Stimulated activated CD4-positive, alpha-beta T cell treated with anti-CD3 and anti-CD28 coated beads, TNF-alpha, amount 100 ng/mL, for 48 hours (primary cell): ENCODE measurements at regions not wholly inside any gene's neighbourhood (a gene's known extent, or its start where the extent isn't known, plus 50 kb on each side); places are given as distances from the start of the nearest gene placed in this dataset.
"Not testable (repeated sequence)": the region's sequence is repeated elsewhere in the genome, so short reads cannot be mapped to it uniquely, and the experiment has no call there.

ENCODE experiments used
- DNase-seq, 3 donors: peaks; one replicate each; pipeline ENCODE4 v3.0.0-alpha.2; 2020; ENCODE audit warnings: low read depth in 3 of 3

GRCh38 chr5:28344836-28345433 lies 1306.5 kb upstream of the CDH9 start:
- no peak for DNase-seq

DNA sequence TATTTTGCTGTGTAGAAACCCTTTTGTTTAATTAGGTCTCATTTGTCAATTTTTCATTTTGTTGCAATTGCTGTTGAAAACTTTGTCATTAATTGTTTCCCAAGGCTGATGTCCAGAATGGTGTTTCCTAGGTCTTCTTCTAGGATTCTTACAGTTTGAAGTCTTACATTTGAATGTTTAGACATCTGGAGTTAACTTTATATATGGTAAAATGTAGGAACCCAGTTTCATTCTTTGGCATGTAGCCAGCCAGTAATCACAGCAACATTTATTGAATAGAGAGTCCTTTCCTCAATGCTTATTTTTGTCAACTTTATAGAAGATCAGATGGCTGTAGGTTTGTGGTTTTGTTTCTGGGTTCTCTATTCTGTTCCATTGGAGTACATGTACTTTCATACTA lies 1290.8 kb upstream of the CDH9 start:
- no peak for DNase-seq

DNA sequence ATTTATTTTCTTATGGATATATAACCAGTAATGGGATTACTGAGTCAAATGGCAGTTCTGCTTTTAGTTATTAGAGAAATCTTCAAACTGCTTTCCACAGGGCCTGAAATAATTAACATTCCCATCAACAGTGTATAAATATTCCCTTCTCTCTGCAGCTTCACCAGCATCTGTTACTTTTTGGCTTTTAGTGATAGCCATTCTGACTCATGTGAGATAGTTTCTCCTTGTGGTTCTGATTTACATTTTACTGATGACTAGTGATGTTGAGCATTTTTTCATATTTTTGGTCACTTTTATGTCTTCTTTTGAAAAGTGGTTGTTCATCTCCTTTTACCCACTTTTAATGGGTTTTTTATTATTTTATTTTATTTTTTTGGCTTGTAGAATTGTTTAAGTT lies 1290.3 kb upstream of the CDH9 start:
- DNase-seq = no peak

- no peak for DNase-seq
These were observed 1285.8 kb upstream of the CDH9 start for GRCh38 chr5:28324174-28324573.

- no peak for DNase-seq
These were observed 1275.6 kb upstream of the CDH9 start for GRCh38 chr5:28313953-28314352.

DNA sequence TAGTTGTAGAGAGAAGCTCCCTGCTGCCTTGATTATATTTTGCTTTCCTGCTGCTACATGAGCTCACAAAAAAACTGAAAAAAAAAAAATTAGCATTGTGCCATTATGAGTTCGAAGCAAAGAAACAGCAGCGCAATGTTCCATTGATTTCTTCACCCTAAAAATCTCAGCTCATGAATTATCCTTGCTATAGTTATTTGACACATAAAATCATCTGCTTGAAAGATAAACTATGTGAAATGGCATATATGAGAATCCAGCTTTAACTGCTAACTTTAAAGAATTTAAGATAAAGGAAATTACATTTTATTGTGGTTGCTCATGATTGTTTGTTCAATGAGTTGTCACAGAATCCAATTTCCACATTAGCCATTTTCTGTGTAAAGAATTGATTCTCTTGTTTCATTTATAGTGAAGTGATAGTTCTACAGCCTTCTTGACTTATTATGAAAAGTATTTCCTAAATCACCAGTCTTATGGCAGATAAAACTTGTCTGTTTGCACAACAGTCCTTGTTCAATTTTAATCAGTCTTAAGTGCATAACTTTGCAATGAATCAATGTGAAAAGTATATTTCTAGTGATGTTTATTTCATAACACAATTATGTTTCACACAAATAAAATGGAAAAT lies 1275.0 kb upstream of the CDH9 start:
- no peak for DNase-seq

- DNase-seq = no peak
These were observed 1272.3 kb upstream of the CDH9 start for GRCh38 chr5:28310696-28311095.

- no peak for DNase-seq
These were observed 1267.5 kb upstream of the CDH9 start for GRCh38 chr5:28305891-28306290.

- no peak for DNase-seq
These were observed 1263.3 kb upstream of the CDH9 start for GRCh38 chr5:28301712-28302111.

DNA sequence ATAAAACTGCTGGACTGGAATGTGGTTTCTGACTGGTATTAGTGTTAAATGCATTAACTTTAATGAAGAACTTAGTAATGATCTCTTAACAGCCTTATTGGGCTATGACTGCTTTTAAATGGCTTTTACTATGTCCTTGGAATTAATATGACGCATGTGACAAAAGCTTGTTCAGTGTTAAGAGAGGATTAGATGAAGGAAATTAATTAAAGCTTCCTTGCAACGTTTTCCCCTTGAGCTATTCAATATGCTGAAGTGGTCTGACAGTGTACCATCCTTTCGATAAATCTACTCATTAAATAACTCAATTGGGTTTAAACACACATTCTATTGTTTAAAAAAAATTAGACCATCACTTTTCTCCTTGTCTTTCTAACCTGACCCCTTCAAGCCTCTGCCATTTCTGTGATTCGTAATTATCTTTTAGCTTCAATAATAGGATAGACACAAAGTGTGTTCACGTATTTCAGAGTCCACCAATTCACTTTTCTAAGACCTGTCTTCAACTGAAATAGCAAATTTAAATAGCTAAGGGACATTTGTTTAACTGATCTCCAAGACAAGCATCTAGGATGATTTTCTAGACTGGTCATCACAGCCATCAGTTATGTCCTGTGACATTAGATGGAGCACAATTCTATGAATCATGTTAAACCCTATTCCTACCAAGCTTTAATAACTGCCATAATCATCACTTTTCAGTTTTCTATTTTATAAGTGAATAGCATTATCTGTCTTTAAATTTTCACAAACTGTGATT lies 1258.0 kb upstream of the CDH9 start:
- no peak for DNase-seq

GRCh38 chr5:28287021-28287420 lies 1248.6 kb upstream of the CDH9 start:
- not testable (repeated sequence) for DNase-seq

DNA sequence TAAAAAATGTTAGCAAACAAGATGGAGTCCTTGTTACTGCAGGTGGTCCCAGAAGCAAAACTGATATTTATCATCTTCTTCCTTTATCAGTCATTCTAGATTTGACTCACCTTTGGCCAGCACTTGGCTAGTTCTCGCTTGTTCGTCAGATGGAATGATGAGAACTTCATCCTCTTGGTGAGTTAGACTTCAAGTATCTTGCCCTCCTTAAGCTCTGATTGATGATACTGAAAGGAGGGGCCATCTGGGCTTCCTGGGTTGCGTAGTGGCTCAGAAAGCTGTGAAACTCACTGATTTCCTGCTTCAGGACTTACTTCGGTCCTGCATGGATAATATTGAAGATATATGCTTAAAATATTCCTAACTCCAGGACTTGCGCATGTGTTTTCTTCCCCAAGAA lies 1248.2 kb upstream of the CDH9 start:
- no peak for DNase-seq

DNA sequence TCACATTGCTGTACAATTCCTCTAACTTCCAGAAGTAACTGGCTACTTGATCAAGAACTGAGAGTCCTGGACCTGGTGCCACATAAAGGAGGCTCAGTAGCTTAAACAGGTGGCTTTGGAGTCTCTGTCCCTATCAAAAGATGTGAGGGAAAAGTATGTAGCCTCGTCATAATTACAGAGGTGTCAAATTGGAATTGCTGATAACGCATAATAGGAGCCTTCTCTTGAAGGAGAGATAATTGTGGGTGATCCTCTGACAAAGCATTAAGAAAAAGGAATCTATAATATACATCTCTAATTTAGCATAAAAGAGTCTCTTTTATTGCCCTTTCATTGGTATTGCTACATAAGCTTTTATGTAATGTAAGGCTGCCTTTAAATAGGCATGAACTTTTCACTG lies 1246.4 kb upstream of the CDH9 start:
- no peak for DNase-seq

- no peak for DNase-seq
These were observed 1243.0 kb upstream of the CDH9 start for GRCh38 chr5:28281351-28281750.

- no peak for DNase-seq
These were observed 1237.5 kb upstream of the CDH9 start for GRCh38 chr5:28275931-28276330.

DNA sequence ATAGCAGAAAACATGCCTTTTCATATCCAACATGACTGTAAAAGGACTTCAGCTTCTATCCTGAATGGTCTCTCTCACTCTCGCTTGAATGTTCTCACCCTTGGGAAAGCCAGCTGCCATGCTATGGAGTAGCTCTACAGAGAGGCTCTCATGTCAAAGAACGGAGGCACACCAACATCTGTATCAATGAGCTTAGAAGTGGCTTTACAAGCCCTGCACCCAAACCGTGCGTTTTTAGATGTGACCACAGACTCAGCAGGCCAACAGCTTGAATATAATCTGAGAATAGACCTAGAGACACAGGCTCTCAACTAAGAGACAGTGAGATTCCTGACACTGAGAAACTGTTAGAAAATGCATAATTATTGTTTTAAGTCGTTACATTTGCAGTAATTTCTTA lies 1231.6 kb upstream of the CDH9 start:
- no peak for DNase-seq

- DNase-seq = no peak
These were observed 1227.5 kb upstream of the CDH9 start for GRCh38 chr5:28265877-28266276.

GRCh38 chr5:28254846-28255245 lies 1216.5 kb upstream of the CDH9 start:
- no peak for DNase-seq

DNA sequence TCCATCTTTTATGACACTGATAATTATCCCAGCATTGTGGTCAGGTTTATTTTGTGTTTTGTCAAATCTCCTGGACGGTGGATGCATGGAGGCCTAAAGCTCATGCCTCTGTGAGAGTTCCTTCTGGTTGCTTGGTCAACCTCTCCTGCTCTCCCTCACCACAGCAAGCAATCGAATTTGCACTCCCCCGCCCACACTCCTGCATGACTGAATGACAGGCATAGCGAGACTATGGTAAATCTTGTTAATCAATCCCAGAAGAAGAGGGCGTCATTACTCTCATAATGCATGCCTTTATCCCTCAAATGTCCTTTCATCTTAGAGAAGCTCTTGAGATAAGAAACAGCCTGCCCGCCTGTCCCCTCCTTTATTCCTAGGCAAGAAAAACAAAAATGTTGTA lies 1215.0 kb upstream of the CDH9 start:
- no peak for DNase-seq

DNA sequence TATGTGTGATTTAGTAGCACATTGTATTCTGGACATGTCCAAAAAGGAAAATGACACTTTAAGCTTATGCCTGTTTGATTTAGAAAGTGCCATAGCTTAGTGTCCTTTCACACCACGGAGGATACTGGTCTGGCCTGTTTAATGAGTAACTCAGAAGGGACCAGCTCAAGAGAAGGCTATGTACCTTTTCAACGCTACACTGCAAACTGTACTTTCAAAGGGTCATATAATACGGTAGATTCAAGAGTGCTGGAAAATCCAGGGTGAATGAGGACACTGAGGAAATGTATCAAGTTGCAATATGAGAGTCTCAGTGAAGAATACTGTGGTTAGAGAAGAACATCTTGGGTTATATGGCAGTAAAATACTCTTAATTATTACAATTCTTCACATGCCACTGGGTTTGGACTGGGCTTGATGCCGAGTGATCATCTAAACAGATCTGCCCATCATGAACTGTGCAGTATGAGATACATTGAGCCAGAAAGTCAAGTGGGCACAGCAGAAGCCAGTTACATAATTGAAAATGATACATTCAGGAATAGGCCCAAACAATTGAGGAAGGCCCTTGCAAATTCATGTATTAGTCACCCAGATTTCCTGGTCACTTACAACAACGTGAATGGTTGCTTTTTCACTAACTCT lies 1211.5 kb upstream of the CDH9 start:
- no peak for DNase-seq

DNA sequence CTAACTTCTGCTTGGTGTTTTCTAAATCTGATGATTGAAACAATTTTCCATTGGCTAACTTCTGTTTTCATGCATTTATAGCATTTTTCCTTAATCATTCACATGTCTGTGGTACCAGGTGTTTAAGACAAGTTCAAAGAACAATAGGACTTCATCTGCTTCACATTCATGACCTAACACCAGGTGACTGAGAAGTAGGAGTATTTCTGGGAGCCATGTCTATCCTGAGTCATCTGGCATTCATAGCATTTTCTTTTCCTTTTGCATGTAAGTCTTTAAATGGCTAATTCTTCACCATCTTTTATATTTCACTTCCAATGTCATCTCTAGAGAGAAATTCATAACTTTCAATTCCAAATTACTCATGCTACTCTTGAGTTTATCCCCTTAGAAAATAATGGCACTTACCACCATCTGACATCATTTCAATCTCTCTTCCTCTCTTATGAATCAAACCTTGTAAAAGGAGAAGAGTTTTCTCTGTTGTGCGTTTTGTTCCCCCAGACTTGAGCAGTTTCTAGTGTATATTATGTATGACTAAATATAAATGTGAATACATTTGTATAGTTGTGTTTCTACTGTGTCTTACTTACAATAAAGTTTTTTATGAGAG lies 1196.1 kb upstream of the CDH9 start:
- DNase-seq = no peak

- DNase-seq = no peak
These were observed 1188.0 kb upstream of the CDH9 start for GRCh38 chr5:28226407-28226806.
